GM12878 (cell line): ENCODE measurements at regions not wholly inside any gene's neighbourhood (a gene's known extent, or its start where the extent isn't known, plus 50 kb on each side); places are given as distances from the start of the nearest gene placed in this dataset.

ENCODE experiments used
- ATF7 ChIP-seq: fragments of 450-650 bp; IDR thresholded peaks from 2 replicates; pipeline ENCODE4 v1.6.1; 2016; ENCODE audit warnings: low read depth, mild to moderate bottlenecking
- CBX5 ChIP-seq: sonication (generic); IDR thresholded peaks from 2 replicates; pipeline ENCODE4 v1.6.1; 2016; ENCODE audit warnings: low read depth, moderate library complexity, mild to moderate bottlenecking, inconsistent platforms
- CREB1 ChIP-seq: IDR thresholded peaks from 2 replicates; pipeline ENCODE4 v1.6.1; 2012; ENCODE audit warnings: low read depth, mild to moderate bottlenecking, inconsistent platforms
- EGR1 ChIP-seq, 2 experiments: IDR thresholded peaks; 1 replicate in 1 of 2; 2 replicates in 1 of 2; pipeline ENCODE4 v1.6.1; 2011 to 2012; ENCODE audit warnings: low read depth in 2 of 2, low read length in 2 of 2, borderline replicate concordance in 1 of 2, mild to moderate bottlenecking in 1 of 2, moderate library complexity in 1 of 2
- HDAC2 ChIP-seq: fragments of 200-600 bp; sonication (generic); IDR thresholded peaks from 2 replicates; pipeline ENCODE4 v1.6.1; 2017
- HDAC6 ChIP-seq: fragments of 200-600 bp; sonication (generic); IDR thresholded peaks from one replicate; pipeline ENCODE4 v1.8.0; 2017; ENCODE audit warnings: antibody characterized with exemption; ENCODE audit not compliant: unreplicated experiment
- NFYA ChIP-seq: IDR thresholded peaks from 2 replicates; pipeline ENCODE4 v1.6.1; 2011; ENCODE audit warnings: low read depth, mild to moderate bottlenecking, low read length, improper control_type of control experiment, borderline replicate concordance
- NRF1 ChIP-seq: conservative IDR thresholded peaks from 2 replicates; pipeline ENCODE4 v1.6.1; 2011; ENCODE audit warnings: mild to moderate bottlenecking, low read depth, low read length, improper control_type of control experiment
- PAX8 ChIP-seq: fragments of 450-650 bp; IDR thresholded peaks from 2 replicates; pipeline ENCODE4 v1.6.1; 2017; ENCODE audit warnings: mild to moderate bottlenecking, moderate library complexity
- RB1 ChIP-seq: fragments of 450-650 bp; formaldehyde crosslinking; IDR thresholded peaks from 2 replicates; pipeline ENCODE4 v1.6.1; 2017; ENCODE audit warnings: mild to moderate bottlenecking, borderline replicate concordance
- RBBP5 ChIP-seq: fragments of 200-600 bp; sonication (generic); conservative IDR thresholded peaks from 2 replicates; pipeline ENCODE4 v1.6.1; 2016
- SMC3 ChIP-seq: IDR thresholded peaks from 2 replicates; pipeline ENCODE4 v1.6.1; 2011; ENCODE audit warnings: low read length, improper control_type of control experiment, borderline replicate concordance
- SPI1 ChIP-seq: IDR thresholded peaks from 2 replicates; pipeline ENCODE4 v1.6.1; 2011; ENCODE audit warnings: low read depth, mild to moderate bottlenecking, low read length, moderate library complexity, borderline replicate concordance; ENCODE audit not compliant: insufficient read depth
- STAT3 ChIP-seq: IDR thresholded peaks from 2 replicates; pipeline ENCODE4 v1.6.1; 2011; ENCODE audit warnings: low read depth, low read length, improper control_type of control experiment
- TF ChIP-seq, protein P1 (sequence below): fragments of 450-650 bp; IDR thresholded peaks from 2 replicates; pipeline ENCODE4 v1.6.1; 2017; ENCODE audit warnings: mild to moderate bottlenecking, low read depth, inconsistent platforms; ENCODE audit not compliant: poor library complexity, severe bottlenecking
- TF ChIP-seq, protein P2 (sequence below): fragments of 450-650 bp; IDR thresholded peaks from 2 replicates; pipeline ENCODE4 v1.6.1; 2017; ENCODE audit warnings: mild to moderate bottlenecking, moderate library complexity
- TF ChIP-seq, protein P3 (sequence below): fragments of 150-350 bp; IDR thresholded peaks from 2 replicates; pipeline ENCODE4 v1.6.1; 2016; ENCODE audit warnings: low read depth, low read length
- TF ChIP-seq, protein P4 (sequence below), 3 experiments: IDR thresholded peaks in 2 of 3; conservative IDR thresholded peaks in 1 of 3; 2 replicates each; pipeline ENCODE4 v1.5.1; 2011; ENCODE audit warnings: low read depth in 3 of 3, low read length in 3 of 3, mild to moderate bottlenecking in 3 of 3, control low read depth in 2 of 3, moderate library complexity in 2 of 3, inconsistent platforms in 1 of 3, mixed read lengths in 1 of 3; ENCODE audit not compliant: control insufficient read depth in 2 of 3, insufficient read depth in 1 of 3; ENCODE audit errors: extremely low read depth in 1 of 3
- TF ChIP-seq, protein P5 (sequence below): IDR thresholded peaks from 2 replicates; pipeline ENCODE4 v1.6.1; 2011; ENCODE audit warnings: low read depth, mild to moderate bottlenecking, low read length, moderate library complexity, borderline replicate concordance; ENCODE audit errors: extremely low read depth

DNA sequence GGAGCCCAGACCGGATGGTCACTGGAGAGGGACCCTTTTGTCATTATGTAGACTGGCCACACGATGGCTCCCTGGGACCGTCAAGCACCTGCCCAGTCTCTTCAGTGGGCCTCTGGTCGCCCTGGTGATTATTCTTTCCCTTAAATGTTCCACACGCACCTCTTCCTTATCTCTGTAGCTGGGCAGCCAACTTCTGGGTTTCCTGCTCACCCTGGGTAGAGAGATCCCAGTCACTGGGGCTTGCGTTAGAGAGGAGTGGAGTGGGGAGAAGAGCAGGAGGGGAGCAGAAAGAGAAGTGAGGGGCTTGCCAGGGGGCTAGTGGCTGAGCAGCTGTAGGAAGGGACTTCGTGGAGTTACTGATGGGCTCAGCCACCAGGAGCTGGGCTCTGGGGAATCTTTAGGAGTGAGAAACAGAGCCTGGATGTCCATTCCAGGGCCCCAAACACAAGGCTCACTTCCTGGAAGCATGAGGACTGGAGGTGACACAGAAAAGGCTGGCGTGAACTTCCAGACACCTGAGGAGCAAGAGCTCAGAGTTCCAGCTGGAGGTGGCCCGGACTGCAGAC, 150.1 kb downstream of the DHX35 start (continued):
- no peak for TF ChIP-seq NFYA
- no peak for TF ChIP-seq ATF7
- TF ChIP-seq PAX8 = no peak
- TF ChIP-seq, protein P1, sequence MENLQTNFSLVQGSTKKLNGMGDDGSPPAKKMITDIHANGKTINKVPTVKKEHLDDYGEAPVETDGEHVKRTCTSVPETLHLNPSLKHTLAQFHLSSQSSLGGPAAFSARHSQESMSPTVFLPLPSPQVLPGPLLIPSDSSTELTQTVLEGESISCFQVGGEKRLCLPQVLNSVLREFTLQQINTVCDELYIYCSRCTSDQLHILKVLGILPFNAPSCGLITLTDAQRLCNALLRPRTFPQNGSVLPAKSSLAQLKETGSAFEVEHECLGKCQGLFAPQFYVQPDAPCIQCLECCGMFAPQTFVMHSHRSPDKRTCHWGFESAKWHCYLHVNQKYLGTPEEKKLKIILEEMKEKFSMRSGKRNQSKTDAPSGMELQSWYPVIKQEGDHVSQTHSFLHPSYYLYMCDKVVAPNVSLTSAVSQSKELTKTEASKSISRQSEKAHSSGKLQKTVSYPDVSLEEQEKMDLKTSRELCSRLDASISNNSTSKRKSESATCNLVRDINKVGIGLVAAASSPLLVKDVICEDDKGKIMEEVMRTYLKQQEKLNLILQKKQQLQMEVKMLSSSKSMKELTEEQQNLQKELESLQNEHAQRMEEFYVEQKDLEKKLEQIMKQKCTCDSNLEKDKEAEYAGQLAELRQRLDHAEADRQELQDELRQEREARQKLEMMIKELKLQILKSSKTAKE = no peak
- TF ChIP-seq HDAC6 = no peak
- TF ChIP-seq CBX5 = no peak
- TF ChIP-seq CREB1 = no peak
- TF ChIP-seq, protein P2, sequence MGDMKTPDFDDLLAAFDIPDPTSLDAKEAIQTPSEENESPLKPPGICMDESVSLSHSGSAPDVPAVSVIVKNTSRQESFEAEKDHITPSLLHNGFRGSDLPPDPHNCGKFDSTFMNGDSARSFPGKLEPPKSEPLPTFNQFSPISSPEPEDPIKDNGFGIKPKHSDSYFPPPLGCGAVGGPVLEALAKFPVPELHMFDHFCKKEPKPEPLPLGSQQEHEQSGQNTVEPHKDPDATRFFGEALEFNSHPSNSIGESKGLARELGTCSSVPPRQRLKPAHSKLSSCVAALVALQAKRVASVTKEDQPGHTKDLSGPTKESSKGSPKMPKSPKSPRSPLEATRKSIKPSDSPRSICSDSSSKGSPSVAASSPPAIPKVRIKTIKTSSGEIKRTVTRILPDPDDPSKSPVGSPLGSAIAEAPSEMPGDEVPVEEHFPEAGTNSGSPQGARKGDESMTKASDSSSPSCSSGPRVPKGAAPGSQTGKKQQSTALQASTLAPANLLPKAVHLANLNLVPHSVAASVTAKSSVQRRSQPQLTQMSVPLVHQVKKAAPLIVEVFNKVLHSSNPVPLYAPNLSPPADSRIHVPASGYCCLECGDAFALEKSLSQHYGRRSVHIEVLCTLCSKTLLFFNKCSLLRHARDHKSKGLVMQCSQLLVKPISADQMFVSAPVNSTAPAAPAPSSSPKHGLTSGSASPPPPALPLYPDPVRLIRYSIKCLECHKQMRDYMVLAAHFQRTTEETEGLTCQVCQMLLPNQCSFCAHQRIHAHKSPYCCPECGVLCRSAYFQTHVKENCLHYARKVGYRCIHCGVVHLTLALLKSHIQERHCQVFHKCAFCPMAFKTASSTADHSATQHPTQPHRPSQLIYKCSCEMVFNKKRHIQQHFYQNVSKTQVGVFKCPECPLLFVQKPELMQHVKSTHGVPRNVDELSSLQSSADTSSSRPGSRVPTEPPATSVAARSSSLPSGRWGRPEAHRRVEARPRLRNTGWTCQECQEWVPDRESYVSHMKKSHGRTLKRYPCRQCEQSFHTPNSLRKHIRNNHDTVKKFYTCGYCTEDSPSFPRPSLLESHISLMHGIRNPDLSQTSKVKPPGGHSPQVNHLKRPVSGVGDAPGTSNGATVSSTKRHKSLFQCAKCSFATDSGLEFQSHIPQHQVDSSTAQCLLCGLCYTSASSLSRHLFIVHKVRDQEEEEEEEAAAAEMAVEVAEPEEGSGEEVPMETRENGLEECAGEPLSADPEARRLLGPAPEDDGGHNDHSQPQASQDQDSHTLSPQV = no peak
- no peak for TF ChIP-seq EGR1 (IDR thresholded peaks at IDR 0.05; ENCODE audit: borderline replicate concordance in 1 of 2, low read depth in 2 of 2, low read length in 2 of 2)
- TF ChIP-seq RBBP5 = no peak
- TF ChIP-seq, protein P3, sequence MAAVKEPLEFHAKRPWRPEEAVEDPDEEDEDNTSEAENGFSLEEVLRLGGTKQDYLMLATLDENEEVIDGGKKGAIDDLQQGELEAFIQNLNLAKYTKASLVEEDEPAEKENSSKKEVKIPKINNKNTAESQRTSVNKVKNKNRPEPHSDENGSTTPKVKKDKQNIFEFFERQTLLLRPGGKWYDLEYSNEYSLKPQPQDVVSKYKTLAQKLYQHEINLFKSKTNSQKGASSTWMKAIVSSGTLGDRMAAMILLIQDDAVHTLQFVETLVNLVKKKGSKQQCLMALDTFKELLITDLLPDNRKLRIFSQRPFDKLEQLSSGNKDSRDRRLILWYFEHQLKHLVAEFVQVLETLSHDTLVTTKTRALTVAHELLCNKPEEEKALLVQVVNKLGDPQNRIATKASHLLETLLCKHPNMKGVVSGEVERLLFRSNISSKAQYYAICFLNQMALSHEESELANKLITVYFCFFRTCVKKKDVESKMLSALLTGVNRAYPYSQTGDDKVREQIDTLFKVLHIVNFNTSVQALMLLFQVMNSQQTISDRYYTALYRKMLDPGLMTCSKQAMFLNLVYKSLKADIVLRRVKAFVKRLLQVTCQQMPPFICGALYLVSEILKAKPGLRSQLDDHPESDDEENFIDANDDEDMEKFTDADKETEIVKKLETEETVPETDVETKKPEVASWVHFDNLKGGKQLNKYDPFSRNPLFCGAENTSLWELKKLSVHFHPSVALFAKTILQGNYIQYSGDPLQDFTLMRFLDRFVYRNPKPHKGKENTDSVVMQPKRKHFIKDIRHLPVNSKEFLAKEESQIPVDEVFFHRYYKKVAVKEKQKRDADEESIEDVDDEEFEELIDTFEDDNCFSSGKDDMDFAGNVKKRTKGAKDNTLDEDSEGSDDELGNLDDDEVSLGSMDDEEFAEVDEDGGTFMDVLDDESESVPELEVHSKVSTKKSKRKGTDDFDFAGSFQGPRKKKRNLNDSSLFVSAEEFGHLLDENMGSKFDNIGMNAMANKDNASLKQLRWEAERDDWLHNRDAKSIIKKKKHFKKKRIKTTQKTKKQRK = no peak
- no peak for TF ChIP-seq HDAC2
- peak; percentile 52 for TF ChIP-seq SMC3
- TF ChIP-seq, protein P4, sequence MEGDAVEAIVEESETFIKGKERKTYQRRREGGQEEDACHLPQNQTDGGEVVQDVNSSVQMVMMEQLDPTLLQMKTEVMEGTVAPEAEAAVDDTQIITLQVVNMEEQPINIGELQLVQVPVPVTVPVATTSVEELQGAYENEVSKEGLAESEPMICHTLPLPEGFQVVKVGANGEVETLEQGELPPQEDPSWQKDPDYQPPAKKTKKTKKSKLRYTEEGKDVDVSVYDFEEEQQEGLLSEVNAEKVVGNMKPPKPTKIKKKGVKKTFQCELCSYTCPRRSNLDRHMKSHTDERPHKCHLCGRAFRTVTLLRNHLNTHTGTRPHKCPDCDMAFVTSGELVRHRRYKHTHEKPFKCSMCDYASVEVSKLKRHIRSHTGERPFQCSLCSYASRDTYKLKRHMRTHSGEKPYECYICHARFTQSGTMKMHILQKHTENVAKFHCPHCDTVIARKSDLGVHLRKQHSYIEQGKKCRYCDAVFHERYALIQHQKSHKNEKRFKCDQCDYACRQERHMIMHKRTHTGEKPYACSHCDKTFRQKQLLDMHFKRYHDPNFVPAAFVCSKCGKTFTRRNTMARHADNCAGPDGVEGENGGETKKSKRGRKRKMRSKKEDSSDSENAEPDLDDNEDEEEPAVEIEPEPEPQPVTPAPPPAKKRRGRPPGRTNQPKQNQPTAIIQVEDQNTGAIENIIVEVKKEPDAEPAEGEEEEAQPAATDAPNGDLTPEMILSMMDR (IDR thresholded peaks at IDR 0.05 in 2 of 3, conservative IDR thresholded peaks at IDR 0.05 in 1 of 3; ENCODE audit: control insufficient read depth in 2 of 3, extremely low read depth in 1 of 3, insufficient read depth in 1 of 3, low read depth in 3 of 3, low read length in 3 of 3) = peak; percentile 54 to 62 (median 57); a peak in 5 of 6 replicates
- TF ChIP-seq, protein P5, sequence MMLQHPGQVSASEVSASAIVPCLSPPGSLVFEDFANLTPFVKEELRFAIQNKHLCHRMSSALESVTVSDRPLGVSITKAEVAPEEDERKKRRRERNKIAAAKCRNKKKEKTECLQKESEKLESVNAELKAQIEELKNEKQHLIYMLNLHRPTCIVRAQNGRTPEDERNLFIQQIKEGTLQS = no peak
- TF ChIP-seq RB1 = no peak
- TF ChIP-seq SPI1 = no peak
- no peak for TF ChIP-seq NRF1
- no peak for TF ChIP-seq STAT3
